ENCODE measurements at regions not wholly inside any gene's neighbourhood (a gene's known extent, or its start where the extent isn't known, plus 50 kb on each side); places are given as distances from the start of the nearest gene placed in this dataset.

DNA sequence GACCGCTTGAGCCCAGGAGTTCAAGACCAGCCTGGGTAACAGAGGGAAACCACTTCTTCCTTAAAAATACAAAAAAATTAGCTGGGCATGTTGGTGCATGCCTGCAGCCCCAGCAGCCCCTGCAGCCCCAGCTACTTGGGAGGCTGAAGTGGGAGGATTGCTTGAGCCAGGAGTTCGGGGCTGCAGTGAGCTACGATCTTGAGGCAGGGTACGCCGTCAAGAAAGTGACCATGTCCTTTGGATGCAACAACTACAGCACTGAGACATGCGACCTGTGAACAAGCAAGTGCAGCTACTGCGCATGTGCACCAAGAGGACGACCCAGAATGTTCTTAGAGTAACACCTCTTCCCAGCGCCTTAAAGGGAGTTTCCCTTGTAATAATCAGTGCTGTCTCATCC lies 66.6 kb upstream of the ZNF479 start:
- H3K36me3 ChIP-seq (ENCODE audit: insufficient read depth, low read length) = no peaks in the 10 kb centered on the region
- H3K4me3 ChIP-seq (ENCODE audit: low read depth, low read length, poor library complexity, severe bottlenecking) = no peak overlapping the region
- H3K4me1 ChIP-seq (ENCODE audit: insufficient read depth, low read length, poor library complexity, severe bottlenecking) = no peaks in the 10 kb centered on the region
- no peaks in the 10 kb centered on the region for H3K79me2 ChIP-seq (ENCODE audit: insufficient read depth, low read depth, low read length)
- H4K20me1 ChIP-seq (ENCODE audit: insufficient read depth, low read length) = no peaks in the 10 kb centered on the region
- intact Hi-C loops (cut with micrococcal nuclease; ENCODE audit: unreplicated experiment) = no loop called here
- CTCF ChIA-PET (ENCODE audit: unreplicated experiment) = no interaction called here
- no peak overlapping the region for H3K27ac ChIP-seq (ENCODE audit: low read depth, low read length, poor library complexity, severe bottlenecking)
- H3K9me2 ChIP-seq (ENCODE audit: insufficient read depth, low read length) = no peaks in the 10 kb centered on the region
- BruUV-seq (replicated peaks) = no TSS peak
- TF ChIP-seq EZH2phosphoT487 (IDR thresholded peaks at IDR 0.05; ENCODE audit: borderline replicate concordance, low read depth, low read length) (no peak), CTCF (conservative IDR thresholded peaks at IDR 0.05; ENCODE audit: low read length) (no peak)
- H3K9me3 ChIP-seq (ENCODE audit: low read length) = no peaks in the 10 kb centered on the region
- POLR2A ChIA-PET = no interaction called here
- no peak overlapping the region for H3K4me2 ChIP-seq (ENCODE audit: low read length)
- DNase-seq (ENCODE audit: low spot score) = no peak
- no peak overlapping the region for H2AFZ ChIP-seq (ENCODE audit: low read length)

DNA sequence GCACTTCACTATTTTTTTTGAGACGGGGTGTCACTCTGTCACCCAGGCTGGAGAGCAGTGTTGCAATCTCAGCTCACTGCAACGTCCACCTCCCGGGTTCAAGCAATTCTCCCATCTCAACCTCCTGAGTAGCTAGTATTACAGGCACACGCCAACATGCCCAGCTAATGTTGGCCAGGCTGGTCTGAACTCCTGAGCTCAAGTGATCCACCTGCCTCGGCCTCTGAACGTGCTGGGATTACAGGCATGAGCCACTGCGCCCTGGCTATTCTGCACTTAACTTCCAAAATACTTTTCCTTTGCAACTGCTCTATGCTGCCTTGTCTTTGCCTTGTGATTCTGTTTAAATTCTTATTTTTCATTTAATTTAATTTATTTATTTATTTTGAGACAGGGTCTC lies 67.0 kb upstream of the ZNF479 start:
- Histone ChIP-seq H4K20me1 (ENCODE audit: insufficient read depth, low read length) (no peaks in the 10 kb centered on the region), H2AFZ (ENCODE audit: low read length) (no peak overlapping the region), H3K4me3 (ENCODE audit: low read depth, low read length, poor library complexity, severe bottlenecking) (no peak overlapping the region), H3K9me3 (ENCODE audit: low read length) (no peaks in the 10 kb centered on the region), H3K79me2 (ENCODE audit: insufficient read depth, low read depth, low read length) (no peaks in the 10 kb centered on the region), H3K9me2 (ENCODE audit: insufficient read depth, low read length) (no peaks in the 10 kb centered on the region), H3K4me2 (ENCODE audit: low read length) (no peak overlapping the region), H3K27ac (ENCODE audit: low read depth, low read length, poor library complexity, severe bottlenecking) (no peak overlapping the region), H3K36me3 (ENCODE audit: insufficient read depth, low read length) (no peaks in the 10 kb centered on the region), H3K4me1 (ENCODE audit: insufficient read depth, low read length, poor library complexity, severe bottlenecking) (no peaks in the 10 kb centered on the region)
- BruUV-seq (replicated peaks) = no TSS peak
- intact Hi-C loops (cut with micrococcal nuclease; ENCODE audit: unreplicated experiment) = no loop called here
- no peak for DNase-seq (ENCODE audit: low spot score)
- ChIA-PET CTCF (ENCODE audit: unreplicated experiment) (no interaction called here), POLR2A (no interaction called here)
- TF ChIP-seq CTCF (conservative IDR thresholded peaks at IDR 0.05; ENCODE audit: low read length) = no peak
- no peak for TF ChIP-seq EZH2phosphoT487 (IDR thresholded peaks at IDR 0.05; ENCODE audit: borderline replicate concordance, low read depth, low read length)

DNA sequence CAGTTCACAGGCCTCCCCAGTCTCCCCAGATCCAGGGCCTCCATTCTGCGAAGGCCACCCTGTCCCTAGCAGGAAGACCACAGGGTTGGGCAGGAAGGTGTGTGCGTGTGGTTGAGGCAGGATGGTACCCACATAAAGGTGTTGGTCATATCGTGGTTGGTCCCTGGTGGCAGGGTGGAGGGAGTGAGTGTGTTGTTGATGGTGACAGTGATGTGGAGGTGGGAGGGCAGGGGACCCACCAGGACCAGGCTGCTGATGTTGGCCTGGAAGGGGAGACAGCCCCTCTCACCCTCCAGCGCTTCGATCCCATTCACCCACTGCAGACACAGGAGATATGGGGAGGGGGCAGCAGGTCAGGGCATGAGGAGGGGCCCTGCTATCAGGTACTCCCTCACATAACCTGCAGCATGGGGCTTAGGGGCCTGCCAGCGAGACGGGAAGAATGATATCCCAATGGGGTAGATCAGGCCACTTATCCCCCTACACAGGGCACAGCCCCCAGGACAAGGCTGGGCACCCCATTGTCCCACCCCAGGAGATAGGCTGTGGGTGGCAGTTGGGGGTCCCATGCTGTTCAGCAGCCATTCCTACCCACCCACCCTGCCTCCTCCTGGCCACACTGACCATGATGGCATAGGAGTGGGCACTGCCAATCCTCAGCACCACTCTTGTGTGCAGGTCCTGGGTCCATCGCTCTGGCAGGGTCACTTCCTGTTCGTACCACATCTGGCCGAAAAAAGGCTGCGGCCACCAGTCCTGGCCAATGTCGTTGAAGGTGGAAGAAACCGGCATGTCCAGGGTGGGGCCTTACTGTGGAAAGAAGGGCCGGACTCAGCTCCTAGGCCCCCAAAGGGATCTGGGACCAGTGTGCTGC lies 69.0 kb upstream of the ZNF479 start:
- Histone ChIP-seq H3K36me3 (ENCODE audit: insufficient read depth, low read length) (no peaks in the 10 kb centered on the region), H3K9me3 (ENCODE audit: low read length) (no peaks in the 10 kb centered on the region)
- intact Hi-C loops (cut with micrococcal nuclease; ENCODE audit: unreplicated experiment) = no loop called here

More for the DNA sequence above, 69.0 kb upstream of the ZNF479 start:
- ChIA-PET POLR2A (no interaction called here), CTCF (ENCODE audit: unreplicated experiment) (no interaction called here)
- Histone ChIP-seq H3K4me1 (ENCODE audit: insufficient read depth, low read length, poor library complexity, severe bottlenecking) (no peaks in the 10 kb centered on the region), H3K79me2 (ENCODE audit: insufficient read depth, low read depth, low read length) (no peaks in the 10 kb centered on the region), H4K20me1 (ENCODE audit: insufficient read depth, low read length) (no peaks in the 10 kb centered on the region), H3K27ac (ENCODE audit: low read depth, low read length, poor library complexity, severe bottlenecking) (no peak overlapping the region), H2AFZ (ENCODE audit: low read length) (no peak overlapping the region), H3K4me2 (ENCODE audit: low read length) (no peak overlapping the region), H3K4me3 (ENCODE audit: low read depth, low read length, poor library complexity, severe bottlenecking) (no peak overlapping the region), H3K9me2 (ENCODE audit: insufficient read depth, low read length) (no peaks in the 10 kb centered on the region)
- no TSS peak for BruUV-seq (replicated peaks)
- TF ChIP-seq CTCF (conservative IDR thresholded peaks at IDR 0.05; ENCODE audit: low read length) (no peak), EZH2phosphoT487 (IDR thresholded peaks at IDR 0.05; ENCODE audit: borderline replicate concordance, low read depth, low read length) (no peak)
- DNase-seq (ENCODE audit: low spot score) = no peak

All from OCI-LY7 (cell line).